ENCODE measurements at regions not wholly inside any gene's neighbourhood (a gene's known extent, or its start where the extent isn't known, plus 50 kb on each side); places are given as distances from the start of the nearest gene placed in this dataset.

GRCh38 chr4:175456131-175456530 lies 355.9 kb downstream of the GPM6A start:
- no peak overlapping the region for H3K4me3 ChIP-seq (ENCODE audit: low read depth, low read length, poor library complexity, severe bottlenecking)
- intact Hi-C loops (cut with micrococcal nuclease; ENCODE audit: unreplicated experiment): no loop called here
- no peaks in the 10 kb centered on the region for H3K36me3 ChIP-seq (ENCODE audit: insufficient read depth, low read length, poor library complexity, severe bottlenecking)

GRCh38 chr4:175457956-175458355 lies 354.1 kb downstream of the GPM6A start:
- no peaks in the 10 kb centered on the region for H3K36me3 ChIP-seq (ENCODE audit: insufficient read depth, low read length, poor library complexity, severe bottlenecking)
- TF ChIP-seq CTCF (conservative IDR thresholded peaks at IDR 0.05; ENCODE audit: low read depth, low read length) (no peak), EZH2 (IDR thresholded peaks at IDR 0.05; ENCODE audit: borderline replicate concordance, low read depth, low read length, poor library complexity, severe bottlenecking) (no peak)
- ChIA-PET POLR2A (ENCODE audit: low non-redundant PET) (no interaction called here), CTCF (no interaction called here)
- peaks cover 7% of the 10 kb centered on the region for H3K4me1 ChIP-seq (ENCODE audit: insufficient read depth, low read length, poor library complexity, severe bottlenecking)
- no peaks in the 10 kb centered on the region for H3K9me3 ChIP-seq (ENCODE audit: low read depth, low read length, poor library complexity, severe bottlenecking)
- intact Hi-C loops (cut with micrococcal nuclease; ENCODE audit: unreplicated experiment): no loop called here
- no TSS peak for BruUV-seq (replicated peaks)
- H3K27ac ChIP-seq (ENCODE audit: low read depth, low read length, poor library complexity, severe bottlenecking): no peak overlapping the region
- H3K4me3 ChIP-seq (ENCODE audit: low read depth, low read length, poor library complexity, severe bottlenecking): no peak overlapping the region
- DNase-seq (ENCODE audit: low spot score): no peak
- no peaks in the 10 kb centered on the region for H3K27me3 ChIP-seq (replicated peaks; ENCODE audit: insufficient read depth, low read depth, low read length, poor library complexity)

More at GRCh38 chr4:175456131-175456530, 355.9 kb downstream of the GPM6A start:
- Histone ChIP-seq H3K27ac (ENCODE audit: low read depth, low read length, poor library complexity, severe bottlenecking) (no peak overlapping the region), H3K9me3 (ENCODE audit: low read depth, low read length, poor library complexity, severe bottlenecking) (no peaks in the 10 kb centered on the region), H3K4me1 (ENCODE audit: insufficient read depth, low read length, poor library complexity, severe bottlenecking) (peaks cover 7% of the 10 kb centered on the region), H3K27me3 (replicated peaks; ENCODE audit: insufficient read depth, low read depth, low read length, poor library complexity) (no peaks in the 10 kb centered on the region)
- BruUV-seq (replicated peaks): no TSS peak
- ChIA-PET POLR2A (ENCODE audit: low non-redundant PET) (no interaction called here), CTCF (no interaction called here)
- TF ChIP-seq CTCF (conservative IDR thresholded peaks at IDR 0.05; ENCODE audit: low read depth, low read length) (no peak), EZH2 (IDR thresholded peaks at IDR 0.05; ENCODE audit: borderline replicate concordance, low read depth, low read length, poor library complexity, severe bottlenecking) (no peak)
- DNase-seq (ENCODE audit: low spot score): no peak

GRCh38 chr4:175459571-175459970 lies 352.5 kb downstream of the GPM6A start:
- BruUV-seq (replicated peaks): no TSS peak
- Histone ChIP-seq H3K36me3 (ENCODE audit: insufficient read depth, low read length, poor library complexity, severe bottlenecking) (no peaks in the 10 kb centered on the region), H3K4me3 (ENCODE audit: low read depth, low read length, poor library complexity, severe bottlenecking) (no peak overlapping the region), H3K4me1 (ENCODE audit: insufficient read depth, low read length, poor library complexity, severe bottlenecking) (peaks cover 7% of the 10 kb centered on the region), H3K9me3 (ENCODE audit: low read depth, low read length, poor library complexity, severe bottlenecking) (no peaks in the 10 kb centered on the region), H3K27me3 (replicated peaks; ENCODE audit: insufficient read depth, low read depth, low read length, poor library complexity) (no peaks in the 10 kb centered on the region), H3K27ac (ENCODE audit: low read depth, low read length, poor library complexity, severe bottlenecking) (no peak overlapping the region)
- POLR2A ChIA-PET (ENCODE audit: low non-redundant PET): no interaction called here
- DNase-seq (ENCODE audit: low spot score): no peak
- CTCF ChIA-PET: no interaction called here
- TF ChIP-seq CTCF (conservative IDR thresholded peaks at IDR 0.05; ENCODE audit: low read depth, low read length) (no peak), EZH2 (IDR thresholded peaks at IDR 0.05; ENCODE audit: borderline replicate concordance, low read depth, low read length, poor library complexity, severe bottlenecking) (no peak)
- intact Hi-C loops (cut with micrococcal nuclease; ENCODE audit: unreplicated experiment): no loop called here
